Fibroblast of skin of right quadriceps (primary cell): ENCODE measurements at regions not wholly inside any gene's neighbourhood (a gene's known extent, or its start where the extent isn't known, plus 50 kb on each side); places are given as distances from the start of the nearest gene placed in this dataset.

Experiments used
- DNase-seq: peaks from one replicate; pipeline ENCODE4 v3.0.0-alpha.2; 2013

DNA sequence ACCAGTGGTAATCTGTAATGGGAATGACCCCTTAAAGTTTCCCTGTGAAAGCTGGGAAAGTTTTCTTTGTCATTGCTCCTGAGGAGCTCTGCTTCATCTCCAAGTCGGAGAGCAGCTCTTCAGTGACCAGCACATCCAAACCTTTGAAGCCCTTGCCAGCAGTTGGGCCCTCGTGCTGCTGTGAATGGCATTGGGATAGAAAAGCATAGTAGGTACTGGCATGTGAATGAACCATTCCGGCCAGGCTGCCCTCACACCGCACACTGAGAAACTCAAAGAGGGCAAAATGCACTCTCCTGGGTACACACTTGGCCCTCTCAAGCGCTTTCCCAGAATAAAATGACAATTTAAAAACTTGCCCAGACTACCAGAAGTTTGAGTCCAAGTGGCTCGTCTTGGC lies 1135.0 kb upstream of the WWC1 start:
- no peak for DNase-seq

GRCh38 chr5:167158588-167158987 lies 1132.9 kb upstream of the WWC1 start:
- DNase-seq = no peak

DNA sequence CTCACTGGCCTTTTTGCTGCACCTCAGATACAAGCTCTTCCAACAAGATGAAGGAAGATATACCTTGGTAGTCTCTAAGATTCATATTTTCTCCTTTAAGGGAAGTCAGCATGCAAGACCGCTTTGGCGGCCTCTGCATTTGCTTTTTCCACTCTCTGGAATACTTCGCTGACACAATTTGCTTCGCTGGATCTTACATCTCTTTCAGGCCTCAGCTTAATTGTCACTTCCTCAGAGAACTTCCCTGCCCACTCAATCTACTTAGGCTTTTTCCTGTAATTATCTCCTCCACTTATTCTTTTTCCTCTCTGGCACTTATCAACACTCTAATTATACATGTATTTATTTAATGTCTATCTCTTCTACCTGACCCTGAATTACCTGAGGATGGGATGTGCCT lies 1131.1 kb upstream of the WWC1 start:
- DNase-seq = no peak

DNA sequence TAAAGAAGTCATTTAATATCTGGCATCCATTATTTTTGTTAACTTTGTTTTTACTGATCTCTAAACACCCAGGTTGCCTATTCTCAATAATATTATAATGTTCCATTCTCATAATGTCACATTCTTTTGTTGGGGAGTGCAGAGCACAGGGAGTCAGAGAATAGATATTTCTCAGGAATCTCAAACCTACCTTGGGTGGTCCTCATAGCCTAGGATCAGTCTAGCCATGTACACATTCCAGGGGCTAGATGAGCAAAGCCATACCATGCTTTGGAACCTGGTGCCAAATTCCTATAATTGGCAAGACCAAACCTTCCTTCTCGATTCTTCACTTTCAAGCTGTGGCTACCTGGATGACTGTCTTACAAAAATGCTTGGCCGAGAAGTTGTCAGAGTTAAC lies 1124.7 kb upstream of the WWC1 start:
- no peak for DNase-seq

GRCh38 chr5:167167191-167167795 lies 1124.2 kb upstream of the WWC1 start:
- peak; percentile 43 for DNase-seq

- DNase-seq = no peak
Measured at GRCh38 chr5:167168971-167169370, 1122.5 kb upstream of the WWC1 start.

DNA sequence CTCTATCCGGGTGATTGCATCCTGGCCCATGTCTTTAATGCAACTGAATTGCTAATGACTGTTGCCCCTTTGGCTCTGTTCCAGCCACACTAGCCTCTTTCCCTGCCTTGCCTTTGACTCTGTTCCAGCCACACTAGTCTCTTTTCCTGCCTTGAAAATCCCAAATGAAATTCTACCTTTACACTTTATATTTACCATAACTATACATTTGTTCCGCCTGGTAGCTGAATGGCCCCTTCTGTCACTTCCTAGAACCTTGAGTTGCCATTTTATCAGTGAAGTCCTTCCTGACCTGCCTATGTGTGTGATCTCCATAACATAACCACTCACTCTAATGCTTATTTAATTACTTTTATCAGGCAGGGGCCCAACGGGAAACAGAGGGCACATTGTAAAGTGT lies 1120.4 kb upstream of the WWC1 start:
- DNase-seq = no peak

- DNase-seq = no peak
Measured at GRCh38 chr5:167177736-167178135, 1113.7 kb upstream of the WWC1 start.

- DNase-seq = no peak
Measured at GRCh38 chr5:167180906-167181305, 1110.5 kb upstream of the WWC1 start.

DNA sequence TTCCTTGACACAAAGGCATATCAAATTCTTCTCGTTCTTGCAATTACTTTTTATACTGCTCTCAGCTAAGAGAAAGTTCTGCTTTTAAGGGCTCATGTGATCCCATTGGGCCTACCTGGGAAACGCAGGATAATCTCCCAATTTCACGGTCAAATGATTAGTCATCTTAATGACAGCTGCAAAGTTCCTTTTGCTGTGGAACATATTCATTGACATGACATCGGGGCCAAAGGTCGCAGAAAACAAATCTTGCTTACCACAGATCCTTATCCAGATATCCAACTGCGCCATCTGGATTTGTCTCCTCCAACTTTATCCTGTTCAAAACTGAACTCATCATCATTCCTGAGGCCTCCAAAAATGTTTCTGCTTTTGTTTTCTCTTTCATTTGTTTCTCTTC lies 1085.6 kb upstream of the WWC1 start:
- DNase-seq = no peak

DNA sequence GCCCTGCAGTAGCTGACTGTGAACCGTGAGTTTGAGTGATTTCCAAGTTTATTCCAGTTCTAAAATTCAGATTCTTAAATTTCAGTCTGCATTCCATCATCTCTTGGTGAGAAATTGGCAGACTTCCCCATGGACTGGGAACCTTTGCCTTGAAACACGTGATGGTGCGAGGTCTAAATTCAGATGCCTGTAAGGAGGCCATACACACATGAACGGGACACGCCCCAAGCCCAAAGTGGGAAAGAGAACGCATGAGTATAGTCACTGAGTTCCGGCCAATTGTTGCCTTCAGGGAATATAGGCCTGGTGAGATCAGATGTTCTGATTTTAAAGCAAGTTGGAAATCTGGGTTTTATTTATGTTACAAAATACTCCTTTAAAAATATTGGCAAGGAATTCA lies 1084.4 kb upstream of the WWC1 start:
- peak; percentile 90 for DNase-seq

- peak; percentile 67 for DNase-seq
Measured at GRCh38 chr5:167208911-167209310, 1082.5 kb upstream of the WWC1 start.

- DNase-seq = no peak
Measured at GRCh38 chr5:167217097-167217743, 1074.2 kb upstream of the WWC1 start.

GRCh38 chr5:167219298-167219697 lies 1072.1 kb upstream of the WWC1 start:
- no peak for DNase-seq

GRCh38 chr5:167226386-167226785 lies 1065.1 kb upstream of the WWC1 start:
- no peak for DNase-seq

DNA sequence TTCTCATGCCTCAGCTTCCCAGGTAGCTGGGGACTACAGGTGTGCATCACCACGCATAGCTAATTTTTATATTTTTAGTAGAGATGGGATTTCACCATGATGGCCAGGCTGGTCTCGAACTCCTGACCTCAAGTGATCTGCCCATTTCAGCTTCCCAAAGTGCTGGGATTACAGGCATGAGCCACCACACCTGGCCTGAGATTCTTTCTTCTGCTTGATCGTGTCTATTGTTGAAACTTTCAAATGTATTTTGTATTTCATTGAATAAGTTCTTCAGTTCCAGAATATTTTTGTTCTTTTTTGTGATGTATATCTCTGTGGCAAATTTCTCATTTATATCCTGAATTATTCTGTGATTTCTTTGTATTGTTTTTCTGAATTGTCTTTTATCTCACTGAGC lies 1063.3 kb upstream of the WWC1 start:
- no peak for DNase-seq

GRCh38 chr5:167229751-167230150 lies 1061.7 kb upstream of the WWC1 start:
- DNase-seq = no peak

- DNase-seq = no peak
Measured at GRCh38 chr5:167230414-167230813, 1061.0 kb upstream of the WWC1 start.

DNA sequence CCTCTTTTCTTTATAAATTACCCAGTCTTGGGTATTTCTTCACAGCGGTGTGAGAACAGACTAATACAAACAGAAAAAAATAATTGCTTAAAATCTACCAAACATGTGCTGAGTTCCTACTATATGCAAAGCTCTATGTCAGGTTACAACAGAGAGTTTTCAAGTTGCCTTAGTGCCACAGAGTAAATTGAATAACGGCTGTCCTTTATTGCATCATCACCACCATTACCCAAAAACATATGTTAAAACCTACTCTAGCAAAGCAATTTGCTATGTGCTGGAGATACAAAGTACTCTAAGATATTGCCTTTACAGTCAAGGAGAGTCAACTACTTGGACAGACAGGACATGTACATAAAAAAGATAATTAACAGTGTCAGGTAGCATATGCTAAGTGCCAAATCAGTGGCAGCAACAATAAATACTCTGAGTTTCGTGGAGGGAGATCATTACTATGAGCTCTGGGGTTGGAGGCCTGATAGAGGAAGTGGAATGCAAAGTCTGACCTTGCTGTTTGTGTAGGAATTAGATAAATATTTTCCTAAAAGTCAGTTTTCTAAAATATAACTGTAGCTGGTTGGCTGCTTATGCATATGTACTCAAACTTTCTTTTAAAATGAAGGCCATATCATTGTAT lies 1058.7 kb upstream of the WWC1 start:
- DNase-seq = peak; percentile 47

GRCh38 chr5:167233507-167234220 lies 1057.8 kb upstream of the WWC1 start:
- DNase-seq = peak; percentile 11

DNA sequence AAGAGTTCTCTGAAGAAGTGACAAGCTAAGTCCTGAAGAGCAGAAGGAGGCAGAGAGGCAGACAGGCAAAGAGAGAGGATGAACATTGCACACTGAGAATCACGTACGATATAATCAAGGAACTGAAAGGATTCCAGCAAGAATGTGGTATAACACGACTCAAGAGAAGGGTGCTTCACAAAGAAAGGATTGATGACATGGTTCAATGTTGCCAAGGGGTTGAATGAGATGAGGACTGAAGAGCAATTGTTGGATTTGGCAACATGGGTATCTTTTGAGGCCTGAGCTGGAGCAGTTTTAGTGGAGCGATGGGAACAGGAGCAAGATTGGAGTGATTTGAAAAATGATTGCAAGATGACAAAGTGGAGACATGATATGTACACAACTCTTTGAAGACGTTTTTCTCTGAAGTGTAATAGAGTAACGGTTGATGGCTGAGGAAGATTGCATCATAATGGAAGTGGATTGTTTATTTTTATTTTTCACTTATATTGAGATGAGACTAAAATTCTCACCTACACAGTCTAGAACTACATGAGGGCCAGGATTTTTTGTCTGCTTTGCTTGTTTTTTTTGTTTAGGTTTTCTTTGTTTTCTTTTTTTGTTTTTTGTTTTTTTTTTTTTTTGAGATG lies 1049.9 kb upstream of the WWC1 start:
- no peak for DNase-seq

- no peak for DNase-seq
Measured at GRCh38 chr5:167242701-167243100, 1048.7 kb upstream of the WWC1 start.

DNA sequence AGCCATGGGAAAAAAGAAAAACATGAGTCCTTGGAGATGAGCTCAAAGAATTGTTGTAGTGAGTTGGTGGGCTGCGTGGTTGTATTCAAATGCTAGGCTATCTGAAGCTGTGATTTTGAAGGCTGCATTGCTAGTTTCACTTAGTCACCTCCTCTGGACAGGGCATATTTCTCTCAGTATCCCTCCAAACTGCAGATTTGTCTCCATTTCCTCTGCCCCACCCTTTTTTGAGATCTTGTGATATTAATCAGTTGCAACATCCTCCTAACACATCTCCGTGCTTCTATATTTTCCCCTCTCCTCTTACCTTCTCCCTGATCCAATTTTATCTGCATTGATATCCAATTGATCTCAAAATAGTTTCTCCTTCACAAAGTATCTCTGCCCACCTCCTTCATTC lies 1048.0 kb upstream of the WWC1 start:
- no peak for DNase-seq
